SK-N-SH treated with all-trans-retinoic acid at 6 μM for 48 hours (cell line): ENCODE measurements at regions not wholly inside any gene's neighbourhood (a gene's known extent, or its start where the extent isn't known, plus 50 kb on each side); places are given as distances from the start of the nearest gene placed in this dataset.

Source experiments
- ISL1 ChIP-seq: fragments of 250-450 bp; sonication (Bioruptor Pico); IDR thresholded peaks from 2 replicates; pipeline ENCODE4 v2.1.2; 2022; ENCODE audit warnings: mild to moderate bottlenecking, moderate library complexity
- OSR1 ChIP-seq: fragments of 250-450 bp; sonication (Bioruptor Pico); IDR thresholded peaks from 2 replicates; pipeline ENCODE4 v1.8.0; 2022; ENCODE audit warnings: moderate library complexity, mild to moderate bottlenecking, inconsistent platforms
- RARB ChIP-seq: fragments of 250-450 bp; sonication (Bioruptor Pico); IDR thresholded peaks from 2 replicates; pipeline ENCODE4 v1.8.0; 2021; ENCODE audit warnings: mild to moderate bottlenecking, moderate library complexity
- ZNF565 ChIP-seq: fragments of 450-650 bp; formaldehyde crosslinking; conservative IDR thresholded peaks from 2 replicates; pipeline ENCODE4 v1.5.0; 2020; ENCODE audit warnings: low read depth, mild to moderate bottlenecking, moderate library complexity
- ZNF8 ChIP-seq: fragments of 450-650 bp; formaldehyde crosslinking; IDR thresholded peaks from 2 replicates; pipeline ENCODE4 v1.5.0; 2020; ENCODE audit warnings: mild to moderate bottlenecking, moderate library complexity
- TF ChIP-seq, protein P1 (sequence below): fragments of 250-450 bp; sonication (Bioruptor Pico); IDR thresholded peaks from 2 replicates; pipeline ENCODE4 v1.8.0; 2020; ENCODE audit warnings: mild to moderate bottlenecking, moderate library complexity, borderline replicate concordance

DNA sequence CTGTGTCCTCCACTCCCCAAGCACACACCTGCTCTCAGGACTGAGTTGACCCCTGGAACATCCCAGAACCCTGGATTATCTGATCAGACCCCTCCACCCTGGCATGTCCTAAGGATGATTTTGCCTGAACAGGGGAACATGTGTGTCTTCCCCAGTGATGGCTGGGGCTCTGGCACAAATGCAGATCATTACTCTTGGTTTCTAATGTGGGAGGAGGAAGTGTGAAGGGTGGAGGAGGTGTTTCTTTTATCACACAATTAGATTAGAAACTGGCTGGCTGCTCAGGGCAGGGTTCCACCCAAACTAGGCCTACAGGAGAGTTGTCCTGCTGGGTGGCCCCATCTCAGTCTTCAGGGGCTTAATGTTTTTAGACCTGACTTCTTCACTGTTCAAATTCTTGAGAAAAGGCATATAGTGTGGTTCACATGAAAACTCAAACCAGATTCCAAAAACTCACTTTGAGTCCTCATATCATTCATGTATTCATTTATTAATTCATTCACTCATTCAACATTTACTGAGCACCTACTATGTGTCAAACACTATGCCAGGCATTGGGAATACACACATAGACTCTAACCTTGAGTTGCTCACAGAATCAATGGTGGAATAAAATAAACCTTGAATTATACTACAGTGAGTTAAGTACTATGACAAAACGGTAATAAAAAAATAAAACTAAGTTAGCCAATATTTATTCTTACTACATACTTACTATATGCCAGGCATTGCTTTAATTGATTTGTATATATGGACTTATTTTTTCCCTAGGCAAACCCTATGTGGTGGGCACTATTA, 221.8 kb upstream of the JUN start:
- TF ChIP-seq, protein P1, sequence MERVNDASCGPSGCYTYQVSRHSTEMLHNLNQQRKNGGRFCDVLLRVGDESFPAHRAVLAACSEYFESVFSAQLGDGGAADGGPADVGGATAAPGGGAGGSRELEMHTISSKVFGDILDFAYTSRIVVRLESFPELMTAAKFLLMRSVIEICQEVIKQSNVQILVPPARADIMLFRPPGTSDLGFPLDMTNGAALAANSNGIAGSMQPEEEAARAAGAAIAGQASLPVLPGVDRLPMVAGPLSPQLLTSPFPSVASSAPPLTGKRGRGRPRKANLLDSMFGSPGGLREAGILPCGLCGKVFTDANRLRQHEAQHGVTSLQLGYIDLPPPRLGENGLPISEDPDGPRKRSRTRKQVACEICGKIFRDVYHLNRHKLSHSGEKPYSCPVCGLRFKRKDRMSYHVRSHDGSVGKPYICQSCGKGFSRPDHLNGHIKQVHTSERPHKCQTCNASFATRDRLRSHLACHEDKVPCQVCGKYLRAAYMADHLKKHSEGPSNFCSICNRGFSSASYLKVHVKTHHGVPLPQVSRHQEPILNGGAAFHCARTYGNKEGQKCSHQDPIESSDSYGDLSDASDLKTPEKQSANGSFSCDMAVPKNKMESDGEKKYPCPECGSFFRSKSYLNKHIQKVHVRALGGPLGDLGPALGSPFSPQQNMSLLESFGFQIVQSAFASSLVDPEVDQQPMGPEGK (CRISPR knock-in tag): no peak
- no peak for TF ChIP-seq OSR1 (CRISPR knock-in tag)
- TF ChIP-seq ZNF565 (CRISPR knock-in tag): no peak
- TF ChIP-seq RARB (CRISPR knock-in tag): no peak
- TF ChIP-seq ZNF8 (CRISPR knock-in tag): no peak
- no peak for TF ChIP-seq ISL1
